ENCODE measurements at regions not wholly inside any gene's neighbourhood (a gene's known extent, or its start where the extent isn't known, plus 50 kb on each side); places are given as distances from the start of the nearest gene placed in this dataset.
"Not testable (repeated sequence)": the region's sequence is repeated elsewhere in the genome, so short reads cannot be mapped to it uniquely, and the experiment has no call there.

DNA sequence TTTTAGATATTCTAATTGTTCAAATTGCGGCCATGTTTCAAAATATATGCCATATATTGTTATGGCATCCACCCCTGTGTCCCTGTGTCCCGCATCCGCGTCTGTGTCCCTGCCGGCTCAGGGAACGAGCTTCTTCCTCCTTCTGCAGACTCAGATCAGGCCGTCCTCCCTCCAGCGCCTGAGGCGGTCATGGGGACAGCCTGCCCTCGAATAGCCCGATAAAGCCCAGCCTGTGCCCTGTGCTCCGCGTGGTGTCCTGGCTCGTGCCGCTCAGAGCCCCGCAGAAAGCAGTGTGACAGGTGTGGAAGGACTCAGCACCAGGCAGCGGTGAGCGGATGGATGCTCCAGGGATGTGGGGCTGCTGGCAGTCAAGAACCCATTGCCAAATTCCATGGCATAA lies 663.4 kb upstream of the DEFB115 start:
- Histone ChIP-seq H3K9ac (ENCODE audit: low read depth, low read length, poor library complexity) (no peak overlapping the region), H3K4me1 (ENCODE audit: control insufficient read depth in 2 of 2, insufficient read depth in 1 of 2, low read depth in 1 of 2, low read length in 2 of 2) (no peaks in the 10 kb centered on the region), H3K27me3 (ENCODE audit: control insufficient read depth in 3 of 3, insufficient read depth in 3 of 3, low read depth in 1 of 3, low read length in 3 of 3) (no peaks in the 10 kb centered on the region), H4K91ac (ENCODE audit: low read depth, low read length, poor library complexity) (no peak overlapping the region), H3K27ac (replicated peaks; ENCODE audit: low read length) (no peak overlapping the region), H3K79me1 (ENCODE audit: low read depth, low read length) (no peaks in the 10 kb centered on the region), H3K36me3 (replicated peaks in 1 of 2; ENCODE audit: control insufficient read depth in 2 of 2, insufficient read depth in 2 of 2, low read length in 2 of 2) (no peaks in the 10 kb centered on the region), H2BK15ac (ENCODE audit: low read length) (no peak overlapping the region), H3K18ac (ENCODE audit: low read length) (peak overlapping the region; percentile 70), H3K4ac (ENCODE audit: low read length) (no peak overlapping the region), H2BK12ac (ENCODE audit: low read length) (no peak overlapping the region), H3K23ac (ENCODE audit: low read depth, low read length, poor library complexity) (no peak overlapping the region), H3K4me2 (ENCODE audit: insufficient read depth, low read length, poor library complexity, severe bottlenecking) (no peak overlapping the region), H3K4me3 (ENCODE audit: low read length in 2 of 2) (peak overlapping the region in 1 of 2 donors; percentile 7), H2AFZ (ENCODE audit: low read length) (no peak overlapping the region), H2AK5ac (ENCODE audit: low read depth, low read length) (no peak overlapping the region), H4K8ac (ENCODE audit: low read depth, low read length) (no peak overlapping the region), H2BK120ac (ENCODE audit: low read depth, low read length) (no peak overlapping the region), H3K9me3 (replicated peaks in 1 of 2; ENCODE audit: control insufficient read depth in 2 of 2, insufficient read depth in 1 of 2, low read depth in 1 of 2, low read length in 2 of 2) (peaks cover 0 to 9% of the 10 kb centered on the region in 2 donors), H2BK5ac (ENCODE audit: low read length) (no peak overlapping the region), H3K14ac (ENCODE audit: low read length) (no peak overlapping the region)
- WGBS, 2 donors (ENCODE audit: extremely low coverage in 2 of 2, insufficient read length in 2 of 2, insufficient replicate concordance in 1 of 2): no CpG with 5 or more reads among the region's 18 CpGs
- DNase-seq (ENCODE audit: low spot score): no peak

- Histone ChIP-seq H3K79me1 (ENCODE audit: low read depth, low read length) (no peaks in the 10 kb centered on the region), H2BK12ac (ENCODE audit: low read length) (no peak overlapping the region), H4K8ac (ENCODE audit: low read depth, low read length) (no peak overlapping the region), H2BK15ac (ENCODE audit: low read length) (no peak overlapping the region), H2AK5ac (ENCODE audit: low read depth, low read length) (no peak overlapping the region), H4K91ac (ENCODE audit: low read depth, low read length, poor library complexity) (no peak overlapping the region), H2BK120ac (ENCODE audit: low read depth, low read length) (no peak overlapping the region), H3K9me3 (replicated peaks in 1 of 2; ENCODE audit: control insufficient read depth in 2 of 2, insufficient read depth in 1 of 2, low read depth in 1 of 2, low read length in 2 of 2) (peaks cover 0 to 9% of the 10 kb centered on the region in 2 donors), H3K36me3 (replicated peaks in 1 of 2; ENCODE audit: control insufficient read depth in 2 of 2, insufficient read depth in 2 of 2, low read length in 2 of 2) (no peaks in the 10 kb centered on the region), H3K4ac (ENCODE audit: low read length) (no peak overlapping the region), H2AFZ (ENCODE audit: low read length) (no peak overlapping the region), H3K27ac (replicated peaks; ENCODE audit: low read length) (no peak overlapping the region), H3K14ac (ENCODE audit: low read length) (no peak overlapping the region), H3K4me3 (ENCODE audit: low read length in 2 of 2) (peak overlapping the region in 1 of 2 donors; percentile 72), H3K18ac (ENCODE audit: low read length) (no peak overlapping the region), H3K9ac (ENCODE audit: low read depth, low read length, poor library complexity) (no peak overlapping the region), H3K23ac (ENCODE audit: low read depth, low read length, poor library complexity) (no peak overlapping the region), H3K27me3 (ENCODE audit: control insufficient read depth in 3 of 3, insufficient read depth in 3 of 3, low read depth in 1 of 3, low read length in 3 of 3) (no peaks in the 10 kb centered on the region), H3K4me1 (ENCODE audit: control insufficient read depth in 2 of 2, insufficient read depth in 1 of 2, low read depth in 1 of 2, low read length in 2 of 2) (no peaks in the 10 kb centered on the region), H3K4me2 (ENCODE audit: insufficient read depth, low read length, poor library complexity, severe bottlenecking) (no peak overlapping the region), H2BK5ac (ENCODE audit: low read length) (no peak overlapping the region)
- 100% methylated on average over 1 of the region's 3 CpGs; no CpG with 5 or more reads in 1 of the 2 donors for WGBS, 2 donors (ENCODE audit: extremely low coverage in 2 of 2, insufficient read length in 2 of 2, insufficient replicate concordance in 1 of 2)
- no peak for DNase-seq (ENCODE audit: low spot score)
Observed at GRCh38 chr20:30595698-30596097, 661.8 kb upstream of the DEFB115 start.

GRCh38 chr20:30597429-30597828 lies 660.0 kb upstream of the DEFB115 start:
- WGBS, 2 donors (ENCODE audit: extremely low coverage in 2 of 2, insufficient read length in 2 of 2, insufficient replicate concordance in 1 of 2): no CpG with 5 or more reads among the region's 2 CpGs
- not testable (repeated sequence) for H3K27me3 ChIP-seq (ENCODE audit: control insufficient read depth in 3 of 3, insufficient read depth in 3 of 3, low read depth in 1 of 3, low read length in 3 of 3); H4K91ac ChIP-seq (ENCODE audit: low read depth, low read length, poor library complexity); H3K4me1 ChIP-seq (ENCODE audit: control insufficient read depth in 2 of 2, insufficient read depth in 1 of 2, low read depth in 1 of 2, low read length in 2 of 2); H3K4me2 ChIP-seq (ENCODE audit: insufficient read depth, low read length, poor library complexity, severe bottlenecking); H2BK12ac ChIP-seq (ENCODE audit: low read length); DNase-seq (ENCODE audit: low spot score); H3K4me3 ChIP-seq (ENCODE audit: low read length in 2 of 2); H2AFZ ChIP-seq (ENCODE audit: low read length); H3K9ac ChIP-seq (ENCODE audit: low read depth, low read length, poor library complexity); H3K27ac ChIP-seq (replicated peaks; ENCODE audit: low read length); H2AK5ac ChIP-seq (ENCODE audit: low read depth, low read length); H2BK5ac ChIP-seq (ENCODE audit: low read length); H3K18ac ChIP-seq (ENCODE audit: low read length); H3K36me3 ChIP-seq (replicated peaks in 1 of 2; ENCODE audit: control insufficient read depth in 2 of 2, insufficient read depth in 2 of 2, low read length in 2 of 2); H2BK15ac ChIP-seq (ENCODE audit: low read length); H3K9me3 ChIP-seq (replicated peaks in 1 of 2; ENCODE audit: control insufficient read depth in 2 of 2, insufficient read depth in 1 of 2, low read depth in 1 of 2, low read length in 2 of 2); H3K23ac ChIP-seq (ENCODE audit: low read depth, low read length, poor library complexity); H4K8ac ChIP-seq (ENCODE audit: low read depth, low read length); H3K4ac ChIP-seq (ENCODE audit: low read length); H3K79me1 ChIP-seq (ENCODE audit: low read depth, low read length); H2BK120ac ChIP-seq (ENCODE audit: low read depth, low read length); H3K14ac ChIP-seq (ENCODE audit: low read length)

- Histone ChIP-seq H3K27me3 (ENCODE audit: control insufficient read depth in 3 of 3, insufficient read depth in 3 of 3, low read depth in 1 of 3, low read length in 3 of 3) (no peaks in the 10 kb centered on the region), H3K4me3 (ENCODE audit: low read length in 2 of 2) (no peak overlapping the region), H2BK120ac (ENCODE audit: low read depth, low read length) (no peak overlapping the region), H2AFZ (ENCODE audit: low read length) (no peak overlapping the region), H3K4me1 (ENCODE audit: control insufficient read depth in 2 of 2, insufficient read depth in 1 of 2, low read depth in 1 of 2, low read length in 2 of 2) (no peaks in the 10 kb centered on the region), H3K14ac (ENCODE audit: low read length) (no peak overlapping the region), H3K36me3 (replicated peaks in 1 of 2; ENCODE audit: control insufficient read depth in 2 of 2, insufficient read depth in 2 of 2, low read length in 2 of 2) (no peaks in the 10 kb centered on the region), H3K79me1 (ENCODE audit: low read depth, low read length) (no peaks in the 10 kb centered on the region), H2AK5ac (ENCODE audit: low read depth, low read length) (no peak overlapping the region), H3K23ac (ENCODE audit: low read depth, low read length, poor library complexity) (no peak overlapping the region), H3K18ac (ENCODE audit: low read length) (no peak overlapping the region), H2BK5ac (ENCODE audit: low read length) (no peak overlapping the region), H3K27ac (replicated peaks; ENCODE audit: low read length) (no peak overlapping the region), H2BK15ac (ENCODE audit: low read length) (no peak overlapping the region), H3K4me2 (ENCODE audit: insufficient read depth, low read length, poor library complexity, severe bottlenecking) (no peak overlapping the region), H3K4ac (ENCODE audit: low read length) (no peak overlapping the region), H2BK12ac (ENCODE audit: low read length) (no peak overlapping the region), H4K91ac (ENCODE audit: low read depth, low read length, poor library complexity) (no peak overlapping the region), H4K8ac (ENCODE audit: low read depth, low read length) (no peak overlapping the region), H3K9ac (ENCODE audit: low read depth, low read length, poor library complexity) (no peak overlapping the region), H3K9me3 (replicated peaks in 1 of 2; ENCODE audit: control insufficient read depth in 2 of 2, insufficient read depth in 1 of 2, low read depth in 1 of 2, low read length in 2 of 2) (peaks cover 0 to 9% of the 10 kb centered on the region in 2 donors)
- DNase-seq (ENCODE audit: low spot score): no peak
- WGBS, 2 donors (ENCODE audit: extremely low coverage in 2 of 2, insufficient read length in 2 of 2, insufficient replicate concordance in 1 of 2): no CpG with 5 or more reads among the region's 5 CpGs
Observed at GRCh38 chr20:30598460-30599230, 658.8 kb upstream of the DEFB115 start.
